Loucy (cell line): ENCODE measurements at regions not wholly inside any gene's neighbourhood (a gene's known extent, or its start where the extent isn't known, plus 50 kb on each side); places are given as distances from the start of the nearest gene placed in this dataset.
"Not testable (repeated sequence)": the region's sequence is repeated elsewhere in the genome, so short reads cannot be mapped to it uniquely, and the experiment has no call there.

ENCODE experiments used
- H2AFZ ChIP-seq: fragments of 200-600 bp; sonication (generic); 2 replicates; pipeline ENCODE4 v1.6.0; 2016; ENCODE audit warnings: antibody characterized with exemption, mild to moderate bottlenecking, low read length, moderate library complexity
- H3F3A ChIP-seq: fragments of 200-600 bp; 2 replicates; pipeline ENCODE4 v1.6.0; 2016; ENCODE audit warnings: antibody characterized with exemption, low read depth, mild to moderate bottlenecking
- H3K27me3 ChIP-seq: fragments of 200-600 bp; sonication (generic); 2 replicates; pipeline ENCODE4 v1.6.1; 2014; ENCODE audit warnings: low read length, mild to moderate bottlenecking; ENCODE audit not compliant: insufficient read depth, poor library complexity, severe bottlenecking
- H3K36me3 ChIP-seq: fragments of 200-600 bp; sonication (generic); 2 replicates; pipeline ENCODE4 v1.6.1; 2016; ENCODE audit warnings: low read length; ENCODE audit not compliant: insufficient read depth
- H3K4me1 ChIP-seq: fragments of 200-600 bp; sonication (generic); 2 replicates; pipeline ENCODE4 v1.5.1; 2014; ENCODE audit warnings: low read length, mild to moderate bottlenecking; ENCODE audit not compliant: insufficient read depth, poor library complexity, severe bottlenecking
- H3K4me2 ChIP-seq: fragments of 200-600 bp; sonication (generic); 2 replicates; pipeline ENCODE4 v1.6.0; 2014; ENCODE audit warnings: antibody characterized with exemption, low read length, low read depth, mild to moderate bottlenecking; ENCODE audit not compliant: poor library complexity, severe bottlenecking
- H3K4me3 ChIP-seq: fragments of 200-600 bp; sonication (generic); 2 replicates; pipeline ENCODE4 v1.5.1; 2014; ENCODE audit warnings: low read length, mild to moderate bottlenecking, mixed read lengths; ENCODE audit not compliant: poor library complexity, severe bottlenecking
- H3K79me2 ChIP-seq: fragments of 200-600 bp; sonication (generic); 2 replicates; pipeline ENCODE4 v1.6.1; 2014; ENCODE audit warnings: low read length; ENCODE audit not compliant: insufficient read depth
- H3K9ac ChIP-seq: fragments of 200-600 bp; sonication (generic); 2 replicates; pipeline ENCODE4 v1.6.0; 2014; ENCODE audit warnings: mild to moderate bottlenecking, low read depth, low read length, moderate library complexity; ENCODE audit not compliant: poor library complexity, severe bottlenecking
- H3K9me2 ChIP-seq: fragments of 200-600 bp; sonication (generic); replicated peaks from 2 replicates; pipeline ENCODE4 v1.6.1; 2016; ENCODE audit warnings: low read depth, low read length, mixed read lengths
- H3K9me3 ChIP-seq: fragments of 200-600 bp; sonication (generic); 2 replicates; pipeline ENCODE4 v1.6.1; 2014; ENCODE audit warnings: mild to moderate bottlenecking, antibody characterized with exemption, low read length, low read depth; ENCODE audit not compliant: insufficient read depth
- H4K20me1 ChIP-seq: fragments of 200-600 bp; sonication (generic); 2 replicates; pipeline ENCODE4 v1.6.0; 2014; ENCODE audit warnings: antibody characterized with exemption, low read length, mild to moderate bottlenecking; ENCODE audit not compliant: insufficient read depth, poor library complexity, severe bottlenecking
- CTCF ChIP-seq: fragments of 200-600 bp; sonication (generic); conservative IDR thresholded peaks from 2 replicates; pipeline ENCODE4 v1.5.1; 2014; ENCODE audit warnings: mild to moderate bottlenecking, antibody characterized with exemption, low read length
- EZH2phosphoT487 ChIP-seq: fragments of 200-600 bp; IDR thresholded peaks from 2 replicates; pipeline ENCODE4 v1.6.1; 2018; ENCODE audit warnings: antibody characterized with exemption, mild to moderate bottlenecking, moderate library complexity, borderline replicate concordance

- H3K9me2 ChIP-seq, result no peaks in the 10 kb centered on the region
- H4K20me1 ChIP-seq, result no peaks in the 10 kb centered on the region
- no peaks in the 10 kb centered on the region for H3K27me3 ChIP-seq
- no peak overlapping the region for H3K4me2 ChIP-seq
- H3K79me2 ChIP-seq, result no peaks in the 10 kb centered on the region
- no peak overlapping the region for H3K4me3 ChIP-seq
- H2AFZ ChIP-seq, result no peak overlapping the region
- H3K4me1 ChIP-seq, result peaks cover 8% of the 10 kb centered on the region
- no peaks in the 10 kb centered on the region for H3K9me3 ChIP-seq
- TF ChIP-seq EZH2phosphoT487 (no peak), CTCF (no peak)
- H3K9ac ChIP-seq, result no peak overlapping the region
- no peaks in the 10 kb centered on the region for H3K36me3 ChIP-seq
- H3F3A ChIP-seq, result no peaks in the 10 kb centered on the region
These were observed 135.8 kb downstream of the MAP3K21 start for GRCh38 chr1:233463333-233463732.

- no peak overlapping the region for H3K9ac ChIP-seq
- H3K4me3 ChIP-seq, result no peak overlapping the region
- TF ChIP-seq EZH2phosphoT487 (no peak), CTCF (no peak)
- H3K27me3 ChIP-seq, result no peaks in the 10 kb centered on the region
- no peaks in the 10 kb centered on the region for H3F3A ChIP-seq
- no peaks in the 10 kb centered on the region for H3K9me2 ChIP-seq
- H3K4me1 ChIP-seq, result no peaks in the 10 kb centered on the region
- H3K4me2 ChIP-seq, result no peak overlapping the region
- no peak overlapping the region for H2AFZ ChIP-seq
- H3K36me3 ChIP-seq, result no peaks in the 10 kb centered on the region
- no peaks in the 10 kb centered on the region for H3K79me2 ChIP-seq
- H3K9me3 ChIP-seq, result no peaks in the 10 kb centered on the region
- H4K20me1 ChIP-seq, result no peaks in the 10 kb centered on the region
These were observed 138.3 kb downstream of the MAP3K21 start for GRCh38 chr1:233465745-233466343.

- Histone ChIP-seq H3F3A (no peaks in the 10 kb centered on the region), H3K4me2 (no peak overlapping the region), H3K4me1 (no peaks in the 10 kb centered on the region), H3K9me3 (no peaks in the 10 kb centered on the region), H2AFZ (no peak overlapping the region), H3K27me3 (no peaks in the 10 kb centered on the region), H3K9ac (no peak overlapping the region), H3K4me3 (no peak overlapping the region), H3K36me3 (no peaks in the 10 kb centered on the region), H3K79me2 (no peaks in the 10 kb centered on the region), H4K20me1 (no peaks in the 10 kb centered on the region), H3K9me2 (no peaks in the 10 kb centered on the region)
- TF ChIP-seq CTCF (no peak), EZH2phosphoT487 (no peak)
These were observed 143.0 kb upstream of the KCNK1 start for GRCh38 chr1:233470741-233471499.

GRCh38 chr1:233471851-233472250 lies 142.1 kb upstream of the KCNK1 start:
- not testable (repeated sequence) for H3K4me3 ChIP-seq, H3K27me3 ChIP-seq, H3K79me2 ChIP-seq, H3K4me1 ChIP-seq, H3K4me2 ChIP-seq, H3K9ac ChIP-seq, H3K9me3 ChIP-seq, H4K20me1 ChIP-seq, H2AFZ ChIP-seq, H3K9me2 ChIP-seq, H3F3A ChIP-seq, H3K36me3 ChIP-seq

- H3K9me3 ChIP-seq, H3K4me1 ChIP-seq, H3K79me2 ChIP-seq, H3K9ac ChIP-seq, H3F3A ChIP-seq, H3K9me2 ChIP-seq, H3K4me3 ChIP-seq, H4K20me1 ChIP-seq, H3K4me2 ChIP-seq, H2AFZ ChIP-seq, H3K36me3 ChIP-seq, H3K27me3 ChIP-seq: not testable (repeated sequence)
These were observed 141.1 kb upstream of the KCNK1 start for GRCh38 chr1:233472796-233473195.
